Peyer's patch (tissue), 4 donors: ENCODE measurements at regions not wholly inside any gene's neighbourhood (a gene's known extent, or its start where the extent isn't known, plus 50 kb on each side); places are given as distances from the start of the nearest gene placed in this dataset.

Experiments used
- CTCF ChIP-seq, 6 experiments: fragments of 450-650 bp in 4 of 6; fragments of 200-600 bp in 2 of 6; sonication (generic) in 1 of 6; IDR thresholded peaks; one replicate each; pipeline ENCODE4 v1.5.1; 2017 to 2019; ENCODE audit warnings: antibody characterized with exemption in 6 of 6, mild to moderate bottlenecking in 3 of 6, moderate library complexity in 1 of 6
- POLR2A ChIP-seq, 2 donors: fragments of 450-650 bp; IDR thresholded peaks; one replicate each; pipeline ENCODE4 v1.5.1; 2017; ENCODE audit warnings: antibody characterized with exemption in 2 of 2, mild to moderate bottlenecking in 2 of 2, moderate library complexity in 2 of 2

GRCh38 chr18:71831039-71831438 is 713.1 kb downstream of the CBLN2 start:
- TF ChIP-seq CTCF (IDR thresholded peaks at IDR 0.05) (no peak), POLR2A (IDR thresholded peaks at IDR 0.05) (no peak)
